SJCRH30 (cell line): ENCODE measurements at regions not wholly inside any gene's neighbourhood (a gene's known extent, or its start where the extent isn't known, plus 50 kb on each side); places are given as distances from the start of the nearest gene placed in this dataset.

ENCODE experiments used
- DNase-seq, 2 experiments: peaks; one replicate each; pipeline ENCODE4 v3.0.0-alpha.2; 2015 to 2020
- H3K27ac ChIP-seq: fragments of 250-450 bp; sonication (Bioruptor Pico); 2 replicates; pipeline ENCODE4 v1.5.1; 2020; ENCODE audit warnings: mild to moderate bottlenecking, moderate library complexity
- H3K27me3 ChIP-seq: fragments of 250-450 bp; sonication (Bioruptor Pico); 2 replicates; pipeline ENCODE4 v1.5.1; 2020; ENCODE audit warnings: mild to moderate bottlenecking, moderate library complexity
- H3K36me3 ChIP-seq: fragments of 250-450 bp; sonication (Bioruptor Pico); 2 replicates; pipeline ENCODE4 v1.5.1; 2020; ENCODE audit warnings: mild to moderate bottlenecking, moderate library complexity
- H3K4me1 ChIP-seq: fragments of 250-450 bp; sonication (Bioruptor Pico); 2 replicates; pipeline ENCODE4 v1.5.1; 2020; ENCODE audit warnings: mild to moderate bottlenecking, moderate library complexity
- H3K4me3 ChIP-seq: fragments of 250-450 bp; sonication (Bioruptor Pico); 2 replicates; pipeline ENCODE4 v1.5.1; 2020; ENCODE audit warnings: mild to moderate bottlenecking, moderate library complexity
- H3K9me3 ChIP-seq: fragments of 250-450 bp; sonication (Bioruptor Pico); replicated peaks from 2 replicates; pipeline ENCODE4 v1.5.1; 2020; ENCODE audit warnings: mild to moderate bottlenecking, moderate library complexity

GRCh38 chr16:88289001-88289400 is 93.8 kb upstream of the ZNF469 start:
- Histone ChIP-seq H3K9me3 (peaks cover 4% of the 10 kb centered on the region; the same call in 1 of the 2 replicates), H3K36me3 (no peaks in the 10 kb centered on the region), H3K4me3 (no peak overlapping the region), H3K27ac (no peak overlapping the region), H3K4me1 (no peaks in the 10 kb centered on the region), H3K27me3 (no peaks in the 10 kb centered on the region)
- DNase-seq = no peak

DNA sequence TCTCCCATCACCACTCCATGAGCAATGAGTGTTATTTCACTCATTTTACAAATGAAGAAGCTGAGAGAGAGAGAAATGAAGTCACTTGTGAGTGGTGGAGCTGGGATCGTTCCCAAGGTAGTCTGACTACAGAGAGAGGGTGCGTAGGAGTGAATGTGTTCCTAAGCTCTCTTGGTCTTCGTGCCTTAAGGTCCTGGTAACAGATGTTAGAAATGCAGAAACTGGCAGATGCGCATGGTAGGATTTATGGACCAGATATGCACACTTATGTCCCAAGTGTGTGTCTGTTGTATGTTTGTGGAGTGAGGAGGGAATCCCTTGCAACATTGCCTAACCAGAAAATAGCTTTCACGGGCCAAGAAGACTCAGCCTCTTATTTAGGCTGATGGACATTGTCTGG is 93.2 kb upstream of the ZNF469 start:
- peaks cover 4% of the 10 kb centered on the region; the same call in 1 of the 2 replicates for H3K9me3 ChIP-seq
- DNase-seq = no peak
- no peaks in the 10 kb centered on the region for H3K4me1 ChIP-seq
- no peak overlapping the region for H3K27ac ChIP-seq
- H3K27me3 ChIP-seq = no peaks in the 10 kb centered on the region
- H3K36me3 ChIP-seq = no peaks in the 10 kb centered on the region
- no peak overlapping the region for H3K4me3 ChIP-seq

GRCh38 chr16:88289968-88290401 is 92.8 kb upstream of the ZNF469 start:
- Histone ChIP-seq H3K36me3 (no peaks in the 10 kb centered on the region), H3K4me3 (no peak overlapping the region), H3K9me3 (peaks cover 4% of the 10 kb centered on the region; the same call in 1 of the 2 replicates), H3K27me3 (no peaks in the 10 kb centered on the region), H3K4me1 (no peaks in the 10 kb centered on the region), H3K27ac (no peak overlapping the region)
- DNase-seq = no peak

DNA sequence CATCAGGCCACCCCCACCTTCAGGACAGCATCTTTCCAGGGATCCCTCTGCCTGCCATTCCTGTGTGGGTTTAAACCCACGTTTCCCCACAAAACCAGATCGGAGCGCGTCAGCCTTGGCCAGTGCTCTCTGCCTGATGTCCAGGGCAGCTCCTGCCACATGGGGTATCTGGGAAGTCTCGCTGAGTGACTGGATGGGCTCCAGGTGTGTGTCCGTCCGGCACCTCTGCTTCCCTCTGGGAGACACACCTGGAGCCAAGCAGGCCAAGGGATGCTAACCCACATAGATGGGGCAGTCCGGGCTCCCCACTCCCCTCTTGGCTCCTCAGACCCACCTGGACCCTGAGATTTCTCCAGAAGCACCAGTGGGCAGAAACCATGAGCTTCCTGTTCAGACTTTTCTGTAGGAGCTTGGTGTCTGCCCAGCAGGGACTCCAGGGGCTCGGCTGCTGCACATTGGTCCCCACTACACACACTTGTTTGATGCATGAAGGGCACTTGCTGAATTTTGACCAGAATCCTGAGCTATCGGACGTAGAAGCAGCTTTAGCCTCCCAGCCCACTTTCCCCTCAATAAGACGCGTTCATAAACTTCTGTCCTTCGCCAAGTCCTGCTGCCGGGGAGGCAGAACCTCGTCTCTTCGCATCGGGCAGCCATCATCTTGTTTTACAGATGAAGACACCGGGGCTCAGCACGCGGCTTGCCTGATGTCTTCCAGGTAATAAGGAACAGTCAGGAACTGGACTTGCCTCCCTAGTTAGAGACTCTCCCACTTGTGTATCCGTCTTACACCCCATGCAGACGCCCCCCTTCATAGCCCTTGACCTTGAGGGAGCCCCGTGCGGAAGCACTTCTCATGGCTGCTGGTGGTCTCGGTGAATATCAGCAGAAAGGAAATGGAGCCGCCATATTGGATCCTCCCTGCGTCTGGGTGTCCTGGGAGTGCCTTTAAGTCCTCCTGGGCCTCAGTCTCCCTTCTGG is 91.6 kb upstream of the ZNF469 start:
- peaks cover 4% of the 10 kb centered on the region; the same call in 1 of the 2 replicates for H3K9me3 ChIP-seq
- H3K4me3 ChIP-seq = no peak overlapping the region
- H3K36me3 ChIP-seq = no peaks in the 10 kb centered on the region
- no peaks in the 10 kb centered on the region for H3K27me3 ChIP-seq
- DNase-seq = no peak
- no peak overlapping the region for H3K27ac ChIP-seq
- H3K4me1 ChIP-seq = no peaks in the 10 kb centered on the region

GRCh38 chr16:88292007-88292970 is 90.5 kb upstream of the ZNF469 start:
- Histone ChIP-seq H3K4me1 (no peaks in the 10 kb centered on the region), H3K27me3 (no peaks in the 10 kb centered on the region), H3K9me3 (no peaks in the 10 kb centered on the region), H3K4me3 (no peak overlapping the region), H3K36me3 (no peaks in the 10 kb centered on the region), H3K27ac (no peak overlapping the region)
- no peak for DNase-seq

DNA sequence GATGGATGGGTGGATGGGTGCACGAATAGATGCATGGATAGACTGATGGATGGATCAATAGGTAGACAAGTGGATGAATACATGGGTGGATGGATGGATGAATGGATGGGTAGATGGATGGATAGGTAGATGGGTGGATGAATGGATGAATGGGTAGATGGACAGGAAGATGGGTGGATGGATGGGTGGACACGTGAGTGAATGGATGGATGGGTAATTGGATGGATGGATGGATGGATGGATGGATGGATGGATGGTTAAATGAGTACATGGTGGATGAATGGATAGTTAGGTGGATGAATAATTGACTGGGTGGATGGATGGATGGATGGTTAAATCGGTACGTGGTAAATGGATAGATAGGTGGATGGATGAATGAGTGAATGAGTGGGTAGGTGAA is 89.7 kb upstream of the ZNF469 start:
- H3K9me3 ChIP-seq = no peaks in the 10 kb centered on the region
- H3K4me1 ChIP-seq = no peaks in the 10 kb centered on the region

GRCh38 chr16:88295671-88296436 is 86.9 kb upstream of the ZNF469 start:
- Histone ChIP-seq H3K4me3 (no peak overlapping the region), H3K27ac (no peak overlapping the region), H3K36me3 (no peaks in the 10 kb centered on the region), H3K27me3 (no peaks in the 10 kb centered on the region), H3K4me1 (no peaks in the 10 kb centered on the region), H3K9me3 (no peaks in the 10 kb centered on the region)
- DNase-seq = no peak

More for the DNA sequence above, 89.7 kb upstream of the ZNF469 start:
- Histone ChIP-seq H3K27me3 (no peaks in the 10 kb centered on the region), H3K36me3 (no peaks in the 10 kb centered on the region), H3K4me3 (no peak overlapping the region), H3K27ac (no peak overlapping the region)
- no peak for DNase-seq

DNA sequence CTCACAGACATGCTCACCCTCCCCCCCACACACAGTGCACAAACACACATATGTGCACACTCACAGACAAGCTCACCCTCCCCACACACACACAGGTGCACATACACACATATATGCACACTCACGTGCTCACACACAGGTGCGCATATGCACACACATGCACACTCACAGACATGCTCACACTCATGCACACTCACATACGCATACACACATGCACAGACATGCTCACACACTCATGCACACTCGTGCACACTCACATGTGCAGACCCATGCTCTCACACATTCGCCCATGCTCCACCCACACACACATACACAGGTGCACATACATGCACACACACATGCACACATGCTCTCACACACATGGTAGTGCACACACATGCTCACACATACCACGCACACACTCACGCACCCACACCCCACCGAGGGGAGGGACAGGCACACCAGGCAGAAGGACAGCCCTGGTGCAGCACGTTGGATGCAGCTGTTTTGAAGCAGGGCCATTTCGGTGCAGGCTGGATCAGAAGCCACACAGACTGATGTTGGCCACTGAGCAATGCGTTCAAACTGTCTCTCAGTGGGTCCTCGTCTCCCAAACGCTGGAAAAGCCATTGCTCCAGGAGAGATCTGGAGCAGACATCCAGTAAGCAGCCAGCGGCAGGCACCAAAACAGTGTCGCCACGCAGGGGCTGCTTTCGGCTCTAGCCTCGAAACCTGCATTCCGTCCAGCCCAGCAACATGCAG is 86.2 kb upstream of the ZNF469 start:
- H3K4me1 ChIP-seq = no peaks in the 10 kb centered on the region
- H3K4me3 ChIP-seq = no peak overlapping the region
- no peak overlapping the region for H3K27ac ChIP-seq
- no peaks in the 10 kb centered on the region for H3K9me3 ChIP-seq
- H3K36me3 ChIP-seq = no peaks in the 10 kb centered on the region
- no peak for DNase-seq
- no peaks in the 10 kb centered on the region for H3K27me3 ChIP-seq

GRCh38 chr16:88297178-88297720 is 85.5 kb upstream of the ZNF469 start:
- H3K4me1 ChIP-seq = no peaks in the 10 kb centered on the region
- no peak overlapping the region for H3K4me3 ChIP-seq
- no peaks in the 10 kb centered on the region for H3K27me3 ChIP-seq
- no peak for DNase-seq
- no peaks in the 10 kb centered on the region for H3K36me3 ChIP-seq
- no peaks in the 10 kb centered on the region for H3K9me3 ChIP-seq
- no peak overlapping the region for H3K27ac ChIP-seq

- no peaks in the 10 kb centered on the region for H3K36me3 ChIP-seq
- no peak overlapping the region for H3K27ac ChIP-seq
These were observed 84.5 kb upstream of the ZNF469 start for GRCh38 chr16:88298181-88298832.

DNA sequence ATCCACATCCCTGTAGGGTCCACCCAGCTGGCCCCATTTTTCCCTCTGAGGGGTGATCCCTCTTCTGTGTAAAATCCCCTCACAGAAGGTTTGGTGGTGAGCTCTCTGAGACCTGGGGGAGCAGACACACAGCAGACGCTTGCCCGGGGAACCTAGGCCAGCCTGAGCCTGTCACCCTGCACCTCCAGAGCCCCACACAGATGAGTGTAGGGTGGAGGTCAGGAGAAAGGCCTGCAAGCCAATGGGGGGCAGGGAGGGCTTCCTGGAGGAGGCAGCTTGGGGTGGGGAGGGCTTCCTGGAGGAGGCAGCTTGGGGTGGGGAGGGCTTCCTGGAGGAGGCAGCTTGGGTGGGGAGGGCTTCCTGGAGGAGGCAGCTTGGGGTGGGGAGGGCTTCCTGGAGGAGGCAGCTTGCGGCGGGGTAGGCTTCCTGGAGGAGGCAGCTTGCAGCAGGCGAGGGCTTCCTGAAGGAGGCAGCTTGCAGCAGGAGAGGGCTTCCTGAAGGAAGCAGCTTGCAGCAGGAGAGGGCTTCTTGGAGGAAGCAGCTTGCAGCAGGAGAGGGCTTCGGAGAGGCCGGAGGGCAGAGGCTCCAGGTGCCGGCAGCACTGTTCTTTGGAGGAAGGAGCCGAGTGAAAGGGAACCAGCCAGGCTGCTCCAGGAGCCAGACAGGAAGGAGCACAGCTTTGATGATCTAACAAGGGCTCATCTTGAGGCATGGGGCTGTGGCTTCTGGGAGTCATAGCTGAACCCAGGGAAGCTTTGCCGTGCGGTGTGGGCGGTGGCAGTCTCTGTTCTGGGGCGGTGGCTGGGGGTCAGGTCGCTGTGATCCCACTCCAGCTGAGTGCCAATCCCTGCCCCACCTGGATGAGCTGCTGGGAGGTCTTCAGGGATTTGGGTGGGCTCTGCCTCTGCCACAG is 83.7 kb upstream of the ZNF469 start:
- Histone ChIP-seq H3K36me3 (no peaks in the 10 kb centered on the region), H3K4me1 (no peaks in the 10 kb centered on the region), H3K9me3 (no peaks in the 10 kb centered on the region), H3K4me3 (no peak overlapping the region), H3K27me3 (no peaks in the 10 kb centered on the region), H3K27ac (no peak overlapping the region)
- no peak for DNase-seq

More at GRCh38 chr16:88298181-88298832, 84.5 kb upstream of the ZNF469 start:
- no peaks in the 10 kb centered on the region for H3K9me3 ChIP-seq
- H3K4me3 ChIP-seq = no peak overlapping the region
- no peak for DNase-seq
- no peaks in the 10 kb centered on the region for H3K27me3 ChIP-seq
- H3K4me1 ChIP-seq = no peaks in the 10 kb centered on the region

GRCh38 chr16:88299751-88300462 is 82.9 kb upstream of the ZNF469 start:
- H3K36me3 ChIP-seq = no peaks in the 10 kb centered on the region
- no peaks in the 10 kb centered on the region for H3K4me1 ChIP-seq
- DNase-seq = no peak
- H3K9me3 ChIP-seq = no peaks in the 10 kb centered on the region
- H3K27ac ChIP-seq = no peak overlapping the region
- H3K27me3 ChIP-seq = no peaks in the 10 kb centered on the region
- H3K4me3 ChIP-seq = no peak overlapping the region
